ENCODE measurements at regions not wholly inside any gene's neighbourhood (a gene's known extent, or its start where the extent isn't known, plus 50 kb on each side); places are given as distances from the start of the nearest gene placed in this dataset.

GRCh38 chr11:49377978-49378377 is 169.6 kb upstream of the FOLH1 start (continued):
- TF ChIP-seq, protein P1, sequence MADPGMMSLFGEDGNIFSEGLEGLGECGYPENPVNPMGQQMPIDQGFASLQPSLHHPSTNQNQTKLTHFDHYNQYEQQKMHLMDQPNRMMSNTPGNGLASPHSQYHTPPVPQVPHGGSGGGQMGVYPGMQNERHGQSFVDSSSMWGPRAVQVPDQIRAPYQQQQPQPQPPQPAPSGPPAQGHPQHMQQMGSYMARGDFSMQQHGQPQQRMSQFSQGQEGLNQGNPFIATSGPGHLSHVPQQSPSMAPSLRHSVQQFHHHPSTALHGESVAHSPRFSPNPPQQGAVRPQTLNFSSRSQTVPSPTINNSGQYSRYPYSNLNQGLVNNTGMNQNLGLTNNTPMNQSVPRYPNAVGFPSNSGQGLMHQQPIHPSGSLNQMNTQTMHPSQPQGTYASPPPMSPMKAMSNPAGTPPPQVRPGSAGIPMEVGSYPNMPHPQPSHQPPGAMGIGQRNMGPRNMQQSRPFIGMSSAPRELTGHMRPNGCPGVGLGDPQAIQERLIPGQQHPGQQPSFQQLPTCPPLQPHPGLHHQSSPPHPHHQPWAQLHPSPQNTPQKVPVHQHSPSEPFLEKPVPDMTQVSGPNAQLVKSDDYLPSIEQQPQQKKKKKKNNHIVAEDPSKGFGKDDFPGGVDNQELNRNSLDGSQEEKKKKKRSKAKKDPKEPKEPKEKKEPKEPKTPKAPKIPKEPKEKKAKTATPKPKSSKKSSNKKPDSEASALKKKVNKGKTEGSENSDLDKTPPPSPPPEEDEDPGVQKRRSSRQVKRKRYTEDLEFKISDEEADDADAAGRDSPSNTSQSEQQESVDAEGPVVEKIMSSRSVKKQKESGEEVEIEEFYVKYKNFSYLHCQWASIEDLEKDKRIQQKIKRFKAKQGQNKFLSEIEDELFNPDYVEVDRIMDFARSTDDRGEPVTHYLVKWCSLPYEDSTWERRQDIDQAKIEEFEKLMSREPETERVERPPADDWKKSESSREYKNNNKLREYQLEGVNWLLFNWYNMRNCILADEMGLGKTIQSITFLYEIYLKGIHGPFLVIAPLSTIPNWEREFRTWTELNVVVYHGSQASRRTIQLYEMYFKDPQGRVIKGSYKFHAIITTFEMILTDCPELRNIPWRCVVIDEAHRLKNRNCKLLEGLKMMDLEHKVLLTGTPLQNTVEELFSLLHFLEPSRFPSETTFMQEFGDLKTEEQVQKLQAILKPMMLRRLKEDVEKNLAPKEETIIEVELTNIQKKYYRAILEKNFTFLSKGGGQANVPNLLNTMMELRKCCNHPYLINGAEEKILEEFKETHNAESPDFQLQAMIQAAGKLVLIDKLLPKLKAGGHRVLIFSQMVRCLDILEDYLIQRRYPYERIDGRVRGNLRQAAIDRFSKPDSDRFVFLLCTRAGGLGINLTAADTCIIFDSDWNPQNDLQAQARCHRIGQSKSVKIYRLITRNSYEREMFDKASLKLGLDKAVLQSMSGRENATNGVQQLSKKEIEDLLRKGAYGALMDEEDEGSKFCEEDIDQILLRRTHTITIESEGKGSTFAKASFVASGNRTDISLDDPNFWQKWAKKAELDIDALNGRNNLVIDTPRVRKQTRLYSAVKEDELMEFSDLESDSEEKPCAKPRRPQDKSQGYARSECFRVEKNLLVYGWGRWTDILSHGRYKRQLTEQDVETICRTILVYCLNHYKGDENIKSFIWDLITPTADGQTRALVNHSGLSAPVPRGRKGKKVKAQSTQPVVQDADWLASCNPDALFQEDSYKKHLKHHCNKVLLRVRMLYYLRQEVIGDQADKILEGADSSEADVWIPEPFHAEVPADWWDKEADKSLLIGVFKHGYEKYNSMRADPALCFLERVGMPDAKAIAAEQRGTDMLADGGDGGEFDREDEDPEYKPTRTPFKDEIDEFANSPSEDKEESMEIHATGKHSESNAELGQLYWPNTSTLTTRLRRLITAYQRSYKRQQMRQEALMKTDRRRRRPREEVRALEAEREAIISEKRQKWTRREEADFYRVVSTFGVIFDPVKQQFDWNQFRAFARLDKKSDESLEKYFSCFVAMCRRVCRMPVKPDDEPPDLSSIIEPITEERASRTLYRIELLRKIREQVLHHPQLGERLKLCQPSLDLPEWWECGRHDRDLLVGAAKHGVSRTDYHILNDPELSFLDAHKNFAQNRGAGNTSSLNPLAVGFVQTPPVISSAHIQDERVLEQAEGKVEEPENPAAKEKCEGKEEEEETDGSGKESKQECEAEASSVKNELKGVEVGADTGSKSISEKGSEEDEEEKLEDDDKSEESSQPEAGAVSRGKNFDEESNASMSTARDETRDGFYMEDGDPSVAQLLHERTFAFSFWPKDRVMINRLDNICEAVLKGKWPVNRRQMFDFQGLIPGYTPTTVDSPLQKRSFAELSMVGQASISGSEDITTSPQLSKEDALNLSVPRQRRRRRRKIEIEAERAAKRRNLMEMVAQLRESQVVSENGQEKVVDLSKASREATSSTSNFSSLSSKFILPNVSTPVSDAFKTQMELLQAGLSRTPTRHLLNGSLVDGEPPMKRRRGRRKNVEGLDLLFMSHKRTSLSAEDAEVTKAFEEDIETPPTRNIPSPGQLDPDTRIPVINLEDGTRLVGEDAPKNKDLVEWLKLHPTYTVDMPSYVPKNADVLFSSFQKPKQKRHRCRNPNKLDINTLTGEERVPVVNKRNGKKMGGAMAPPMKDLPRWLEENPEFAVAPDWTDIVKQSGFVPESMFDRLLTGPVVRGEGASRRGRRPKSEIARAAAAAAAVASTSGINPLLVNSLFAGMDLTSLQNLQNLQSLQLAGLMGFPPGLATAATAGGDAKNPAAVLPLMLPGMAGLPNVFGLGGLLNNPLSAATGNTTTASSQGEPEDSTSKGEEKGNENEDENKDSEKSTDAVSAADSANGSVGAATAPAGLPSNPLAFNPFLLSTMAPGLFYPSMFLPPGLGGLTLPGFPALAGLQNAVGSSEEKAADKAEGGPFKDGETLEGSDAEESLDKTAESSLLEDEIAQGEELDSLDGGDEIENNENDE (IDR thresholded peaks at IDR 0.05; ENCODE audit: insufficient replicate concordance, low read length) = no peak
- TF ChIP-seq TCF12 (IDR thresholded peaks at IDR 0.05; ENCODE audit: low read depth, low read length) (no peak), SP1 (IDR thresholded peaks at IDR 0.05; ENCODE audit: low read depth, low read length) (no peak), POLR2AphosphoS5 (IDR thresholded peaks at IDR 0.05; ENCODE audit: low read depth, low read length) (no peak), SIX5 (IDR thresholded peaks at IDR 0.05; ENCODE audit: low read depth, low read length) (no peak), YY1 (IDR thresholded peaks at IDR 0.05; ENCODE audit: low read depth, low read length) (no peak), CREB1 (IDR thresholded peaks at IDR 0.05) (no peak), GABPA (IDR thresholded peaks at IDR 0.05; ENCODE audit: borderline replicate concordance, insufficient read depth, low read length) (no peak)

All from H1 (cell line).